ENCODE measurements at regions not wholly inside any gene's neighbourhood (a gene's known extent, or its start where the extent isn't known, plus 50 kb on each side); places are given as distances from the start of the nearest gene placed in this dataset.

GRCh38 chr2:76633276-76633921, 888.8 kb downstream of the LRRTM4 start:
- TF ChIP-seq POLR2A (IDR thresholded peaks at IDR 0.05) (no peak), CTCF (IDR thresholded peaks at IDR 0.05) (no peak)
